HFFc6 (cell line): ENCODE measurements at regions not wholly inside any gene's neighbourhood (a gene's known extent, or its start where the extent isn't known, plus 50 kb on each side); places are given as distances from the start of the nearest gene placed in this dataset.

Experiments
- DNase-seq: peaks from one replicate; pipeline ENCODE4 v3.0.0-alpha.2; 2018
- H3K27ac Mint-ChIP-seq: 2 replicates; pipeline ENCODE4 v1.8.0; 2020; ENCODE audit warnings: mild to moderate bottlenecking, mixed read lengths
- H3K27me3 Mint-ChIP-seq: 2 replicates; pipeline ENCODE4 v1.8.0; 2021; ENCODE audit warnings: mild to moderate bottlenecking, moderate library complexity, mixed read lengths; ENCODE audit not compliant: insufficient read depth
- H3K36me3 Mint-ChIP-seq: 2 replicates; pipeline ENCODE4 v1.8.0; 2021; ENCODE audit warnings: low read depth, mixed read lengths
- H3K4me1 Mint-ChIP-seq: 2 replicates; pipeline ENCODE4 v1.8.0; 2020; ENCODE audit warnings: low read depth, mixed read lengths
- H3K4me3 Mint-ChIP-seq: 2 replicates; pipeline ENCODE4 v1.8.0; 2020; ENCODE audit warnings: mild to moderate bottlenecking, moderate library complexity, mixed read lengths
- H3K9me3 Mint-ChIP-seq: 2 replicates; pipeline ENCODE4 v1.8.0; 2020; ENCODE audit warnings: mild to moderate bottlenecking, mixed read lengths
- TF ChIP-seq, protein P1 (sequence below): fragments of 200-600 bp; sonication (generic); IDR thresholded peaks from 2 replicates; pipeline ENCODE4 v1.5.0; 2021; ENCODE audit warnings: antibody characterized with exemption, mild to moderate bottlenecking

DNA sequence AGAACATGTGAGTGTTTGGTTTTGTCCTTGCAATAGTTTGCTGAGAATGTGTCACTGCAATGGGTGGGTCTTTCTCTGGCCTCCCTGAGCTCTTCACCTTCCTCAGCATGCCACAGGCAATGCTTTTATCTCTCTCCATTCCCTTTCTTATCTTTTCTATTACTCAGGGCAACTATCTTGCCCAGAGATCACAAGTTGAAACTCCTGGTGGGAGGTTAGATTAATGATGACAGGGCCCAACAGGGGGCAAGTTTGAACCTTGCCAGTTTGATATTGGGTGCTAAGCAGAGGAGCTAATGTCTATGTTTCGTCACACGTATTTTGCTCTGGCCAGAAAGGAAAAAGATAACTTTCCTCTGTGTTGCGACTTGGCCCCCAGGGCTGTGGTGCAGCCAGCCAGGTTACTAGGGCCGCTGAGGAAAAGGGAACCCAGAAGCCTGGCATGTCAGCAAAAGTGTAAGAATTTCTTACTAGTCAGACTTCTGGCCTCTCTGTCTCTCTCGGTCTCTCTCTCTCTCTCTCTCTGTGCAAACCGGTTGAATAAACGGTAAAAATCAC, 299.3 kb upstream of the POU5F2 start:
- Mint-ChIP-seq H3K27me3 (no peaks in the 10 kb centered on the region; the same call in 1 of the 2 replicates), H3K4me1 (no peaks in the 10 kb centered on the region), H3K27ac (no peak overlapping the region), H3K36me3 (peaks cover 12% of the 10 kb centered on the region), H3K4me3 (no peak overlapping the region), H3K9me3 (no peaks in the 10 kb centered on the region)
- DNase-seq, result no peak
- TF ChIP-seq, protein P1, sequence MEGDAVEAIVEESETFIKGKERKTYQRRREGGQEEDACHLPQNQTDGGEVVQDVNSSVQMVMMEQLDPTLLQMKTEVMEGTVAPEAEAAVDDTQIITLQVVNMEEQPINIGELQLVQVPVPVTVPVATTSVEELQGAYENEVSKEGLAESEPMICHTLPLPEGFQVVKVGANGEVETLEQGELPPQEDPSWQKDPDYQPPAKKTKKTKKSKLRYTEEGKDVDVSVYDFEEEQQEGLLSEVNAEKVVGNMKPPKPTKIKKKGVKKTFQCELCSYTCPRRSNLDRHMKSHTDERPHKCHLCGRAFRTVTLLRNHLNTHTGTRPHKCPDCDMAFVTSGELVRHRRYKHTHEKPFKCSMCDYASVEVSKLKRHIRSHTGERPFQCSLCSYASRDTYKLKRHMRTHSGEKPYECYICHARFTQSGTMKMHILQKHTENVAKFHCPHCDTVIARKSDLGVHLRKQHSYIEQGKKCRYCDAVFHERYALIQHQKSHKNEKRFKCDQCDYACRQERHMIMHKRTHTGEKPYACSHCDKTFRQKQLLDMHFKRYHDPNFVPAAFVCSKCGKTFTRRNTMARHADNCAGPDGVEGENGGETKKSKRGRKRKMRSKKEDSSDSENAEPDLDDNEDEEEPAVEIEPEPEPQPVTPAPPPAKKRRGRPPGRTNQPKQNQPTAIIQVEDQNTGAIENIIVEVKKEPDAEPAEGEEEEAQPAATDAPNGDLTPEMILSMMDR, result no peak

GRCh38 chr5:94039101-94039500, 297.7 kb upstream of the POU5F2 start:
- TF ChIP-seq, protein P1, result no peak
- Mint-ChIP-seq H3K4me1 (no peaks in the 10 kb centered on the region), H3K36me3 (peaks cover 2% of the 10 kb centered on the region), H3K27me3 (no peaks in the 10 kb centered on the region), H3K27ac (no peak overlapping the region), H3K9me3 (no peaks in the 10 kb centered on the region), H3K4me3 (no peak overlapping the region)
- no peak for DNase-seq

- peaks cover 4% of the 10 kb centered on the region; the same call in 1 of the 2 replicates for H3K4me1 Mint-ChIP-seq
- TF ChIP-seq, protein P1, result no peak
- peak; percentile 41 for DNase-seq
These were observed 290.2 kb upstream of the POU5F2 start for GRCh38 chr5:94031631-94032030.

GRCh38 chr5:94028001-94028400, 286.6 kb upstream of the POU5F2 start:
- H3K27ac Mint-ChIP-seq, result no peak overlapping the region
- H3K9me3 Mint-ChIP-seq, result no peaks in the 10 kb centered on the region
- H3K4me3 Mint-ChIP-seq, result no peak overlapping the region
- H3K27me3 Mint-ChIP-seq, result no peaks in the 10 kb centered on the region; the same call in 1 of the 2 replicates
- peaks cover 11% of the 10 kb centered on the region for H3K4me1 Mint-ChIP-seq
- peaks cover 8% of the 10 kb centered on the region; the same call in 1 of the 2 replicates for H3K36me3 Mint-ChIP-seq
- TF ChIP-seq, protein P1, result no peak
- DNase-seq, result no peak

More at GRCh38 chr5:94031631-94032030, 290.2 kb upstream of the POU5F2 start:
- H3K27me3 Mint-ChIP-seq, result no peaks in the 10 kb centered on the region; the same call in 1 of the 2 replicates
- no peak overlapping the region for H3K4me3 Mint-ChIP-seq
- H3K9me3 Mint-ChIP-seq, result no peaks in the 10 kb centered on the region
- H3K27ac Mint-ChIP-seq, result no peak overlapping the region
- peaks cover 10% of the 10 kb centered on the region; the same call in 1 of the 2 replicates for H3K36me3 Mint-ChIP-seq

GRCh38 chr5:94027145-94027544, 285.7 kb upstream of the POU5F2 start:
- H3K4me1 Mint-ChIP-seq, result peaks cover 11% of the 10 kb centered on the region
- no peaks in the 10 kb centered on the region for H3K9me3 Mint-ChIP-seq
- 0 out of 2 replicates have a peak, but pooled peaks cover 6% of the 10 kb centered on the region for H3K36me3 Mint-ChIP-seq
- no peaks in the 10 kb centered on the region for H3K27me3 Mint-ChIP-seq
- TF ChIP-seq, protein P1, result no peak
- no peak overlapping the region for H3K4me3 Mint-ChIP-seq
- no peak for DNase-seq
- no peak overlapping the region for H3K27ac Mint-ChIP-seq
